Kidney (tissue), 13 donors: ENCODE measurements at regions not wholly inside any gene's neighbourhood (a gene's known extent, or its start where the extent isn't known, plus 50 kb on each side); places are given as distances from the start of the nearest gene placed in this dataset.

Experiments used
- DNase-seq, 5 donors: peaks; one replicate each; pipeline ENCODE4 v3.0.0-alpha.2; 2013 to 2020
- FAIRE-seq: peaks from 2 replicates; lab custom pipeline; 2012; peaks lifted over from hg19 to GRCh38; lab: Jason Lieb, UNC
- H3K27ac ChIP-seq, 2 donors: one replicate each; pipeline ENCODE4 v1.7.0; 2013; ENCODE audit warnings: low read depth in 2 of 2, low read length in 2 of 2, inconsistent platforms in 1 of 2
- H3K27me3 ChIP-seq: one replicate; pipeline ENCODE4 v1.7.1; 2013; ENCODE audit warnings: low read length, inconsistent platforms; ENCODE audit not compliant: control insufficient read depth, insufficient read depth
- H3K36me3 ChIP-seq, 3 donors: one replicate each; pipeline versions ENCODE4 v1.7.0 to v1.7.1; 2013; ENCODE audit warnings: low read length in 3 of 3, control low read depth in 1 of 3, inconsistent platforms in 1 of 3; ENCODE audit not compliant: insufficient read depth in 3 of 3, control insufficient read depth in 2 of 3
- H3K4me1 ChIP-seq, 3 donors: one replicate each; pipeline versions ENCODE4 v1.7.0 to v1.7.1; 2013; ENCODE audit warnings: low read length in 3 of 3, inconsistent platforms in 1 of 3, low read depth in 1 of 3; ENCODE audit not compliant: control insufficient read depth in 2 of 3, insufficient read depth in 2 of 3
- H3K4me3 ChIP-seq, 3 donors: one replicate each; pipeline versions ENCODE4 v1.7.0 to v1.8.1; 2013; ENCODE audit warnings: low read length in 3 of 3, control low read depth in 1 of 3, inconsistent platforms in 1 of 3
- H3K9ac ChIP-seq, 3 donors: one replicate each; pipeline versions ENCODE4 v1.7.0 to v1.7.1; 2013; ENCODE audit warnings: low read length in 3 of 3, control low read depth in 1 of 3, inconsistent platforms in 1 of 3
- H3K9me3 ChIP-seq, 3 donors: one replicate each; pipeline versions ENCODE4 v1.7.0 to v1.7.1; 2013; ENCODE audit warnings: low read length in 3 of 3, control low read depth in 1 of 3, inconsistent platforms in 1 of 3; ENCODE audit not compliant: control insufficient read depth in 2 of 3, insufficient read depth in 1 of 3
- CTCF ChIP-seq: IDR thresholded peaks from 3 replicates; pipeline ENCODE4 v1.5.1; 2012; ENCODE audit warnings: mild to moderate bottlenecking, moderate library complexity, borderline replicate concordance; ENCODE audit not compliant: insufficient read depth; ENCODE audit errors: extremely low read depth
- intact Hi-C: fragments of 100-400 bp; cut with DNase I; formaldehyde crosslinking; loops from one replicate; pipeline ENCODE4 v1.11.1; 2022
- donor health status: control.
- donor health status: control.
- donor health status: control.
- donor health status: control.
- donor health status: control.
- donor health status: DM: yes; HTN: yes; CAD: no.
- donor health status: Normal renal cell carcinoma (clear cell type).

DNA sequence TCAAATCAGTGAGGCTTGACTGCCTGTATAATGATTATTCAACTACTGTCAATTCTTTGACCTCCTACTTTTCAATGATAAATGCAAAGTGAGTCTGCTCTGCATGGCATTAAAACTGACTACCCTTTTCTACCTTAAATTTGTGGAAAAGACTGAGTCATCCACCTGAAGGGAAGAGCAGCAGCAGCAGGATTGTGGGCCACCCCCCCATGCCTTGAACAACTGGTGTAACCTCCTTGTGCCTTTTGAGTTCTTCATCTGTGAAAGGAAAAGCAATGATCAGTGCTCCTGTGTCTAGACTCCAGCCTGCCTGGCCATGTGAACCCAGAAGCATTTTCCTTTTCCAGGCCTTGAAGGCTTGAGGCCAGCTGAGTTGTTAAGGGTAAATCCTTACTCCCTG is 102.9 kb downstream of the OSR1 start:
- no peaks in the 10 kb centered on the region for H3K27me3 ChIP-seq
- intact Hi-C loops: no loop called here

GRCh38 chr2:19251554-19251953 is 106.9 kb downstream of the OSR1 start:
- no peaks in the 10 kb centered on the region for H3K36me3 ChIP-seq
- DNase-seq (no peak), FAIRE-seq (no peak)

More for the DNA sequence above, 102.9 kb downstream of the OSR1 start:
- FAIRE-seq: no peak
- Histone ChIP-seq H3K9ac (no peak overlapping the region), H3K4me1 (peaks cover 0 to 9% (median 5%) of the 10 kb centered on the region in 3 donors), H3K36me3 (no peaks in the 10 kb centered on the region), H3K27ac (no peak overlapping the region), H3K4me3 (no peak overlapping the region), H3K9me3 (no peaks in the 10 kb centered on the region)
- no peak for DNase-seq
- TF ChIP-seq CTCF: no peak

GRCh38 chr2:19250906-19251305 is 107.5 kb downstream of the OSR1 start:
- DNase-seq (no peak), FAIRE-seq (no peak)
- Histone ChIP-seq H3K27me3 (no peaks in the 10 kb centered on the region), H3K4me1 (peaks cover 0 to 5% (median 4%) of the 10 kb centered on the region in 3 donors), H3K4me3 (no peak overlapping the region), H3K9ac (no peak overlapping the region), H3K27ac (no peak overlapping the region), H3K36me3 (no peaks in the 10 kb centered on the region), H3K9me3 (no peaks in the 10 kb centered on the region)
- TF ChIP-seq CTCF: no peak
- intact Hi-C loops: no loop called here

More at GRCh38 chr2:19251554-19251953, 106.9 kb downstream of the OSR1 start:
- H3K4me1 ChIP-seq: peaks cover 0 to 9% (median 5%) of the 10 kb centered on the region in 3 donors
- H3K4me3 ChIP-seq: no peak overlapping the region
- H3K27ac ChIP-seq: no peak overlapping the region
- H3K27me3 ChIP-seq: no peaks in the 10 kb centered on the region
- H3K9me3 ChIP-seq: no peaks in the 10 kb centered on the region
- intact Hi-C loops: no loop called here
- no peak overlapping the region for H3K9ac ChIP-seq
- TF ChIP-seq CTCF: no peak

- H3K9ac ChIP-seq: no peak overlapping the region
- no peaks in the 10 kb centered on the region for H3K27me3 ChIP-seq
- H3K27ac ChIP-seq: no peak overlapping the region
- DNase-seq: no peak
- FAIRE-seq: no peak
- H3K9me3 ChIP-seq: no peaks in the 10 kb centered on the region
- no peaks in the 10 kb centered on the region for H3K4me1 ChIP-seq
- H3K36me3 ChIP-seq: no peaks in the 10 kb centered on the region
- intact Hi-C loops: no loop called here
- no peak overlapping the region for H3K4me3 ChIP-seq
- TF ChIP-seq CTCF: no peak
Measured at GRCh38 chr2:19247186-19247585, 111.2 kb downstream of the OSR1 start.
